Psoas muscle (tissue), 7 donors: ENCODE measurements at regions not wholly inside any gene's neighbourhood (a gene's known extent, or its start where the extent isn't known, plus 50 kb on each side); places are given as distances from the start of the nearest gene placed in this dataset.

Experiments
- ATAC-seq, 4 donors: fragments of 200-7000 bp; cut with Tn5 transposase; one replicate each; pipeline ENCODE4 v1.9.1; 2020; ENCODE audit warnings: moderate library complexity in 3 of 4, mild to moderate bottlenecking in 2 of 4
- DNase-seq, 2 donors: peaks; one replicate each; pipeline ENCODE4 v3.0.0-alpha.2; 2020
- H3K27ac ChIP-seq: fragments of 200-600 bp; one replicate; pipeline ENCODE4 v1.8.0; 2022
- H3K27me3 ChIP-seq, 3 donors: fragments of 200-600 bp in 1 of 3; one replicate each; pipeline versions ENCODE4 v1.6.1 to v1.8.0; 2013 to 2022; ENCODE audit warnings: low read length in 2 of 3, mild to moderate bottlenecking in 2 of 3, moderate library complexity in 1 of 3; ENCODE audit not compliant: insufficient read depth in 3 of 3
- H3K36me3 ChIP-seq, 2 donors: fragments of 200-600 bp in 1 of 2; one replicate each; pipeline versions ENCODE4 v1.6.1 to v1.8.0; 2013 to 2022; ENCODE audit warnings: low read depth in 1 of 2, mild to moderate bottlenecking in 1 of 2, moderate library complexity in 1 of 2; ENCODE audit not compliant: insufficient read depth in 1 of 2
- H3K4me1 ChIP-seq: fragments of 200-600 bp; one replicate; pipeline ENCODE4 v1.8.0; 2022
- H3K4me3 ChIP-seq: fragments of 200-600 bp; one replicate; pipeline ENCODE4 v1.8.0; 2022; ENCODE audit warnings: mild to moderate bottlenecking
- H3K9me3 ChIP-seq: fragments of 200-600 bp; one replicate; pipeline ENCODE4 v1.8.0; 2022
- CTCF ChIP-seq: fragments of 200-600 bp; IDR thresholded peaks from one replicate; pipeline ENCODE4 v1.8.0; 2022; ENCODE audit warnings: antibody characterized with exemption
- WGBS, 3 donors: extraction: QIAGEN DNeasy Blood & Tissue Kit; methylation state at CpG; one replicate each; pipeline versions ENCODE4 v1.1.6 to v1.1.7; 2013; 5-methylcytosine and 5-hydroxymethylcytosine counted together
- intact Hi-C, 2 donors: fragments of 100-400 bp; cut with DNase I; formaldehyde crosslinking; loops; one replicate each; pipeline versions ENCODE4 v1.11.0 to v1.14.2; 2022
- donor health status: healthy with polysubstance abuse.
- donor health status: DM: no; HTN: no; CAD: no; lungs with moderate emphysema.
- donor health status: Bipolar disorder and iron deficiency.
- donor health status: healthy.
- donor health status: DM: yes; HTN: yes; CAD: no.
- donor health status: DM: no; HTN: no; CAD: no.
- donor health status: DM: yes; HTN: yes; CAD: no.

- intact Hi-C loops = no loop called here
- Histone ChIP-seq H3K4me1 (no peaks in the 10 kb centered on the region), H3K4me3 (no peak overlapping the region), H3K9me3 (no peaks in the 10 kb centered on the region), H3K27me3 (no peaks in the 10 kb centered on the region), H3K36me3 (no peaks in the 10 kb centered on the region), H3K27ac (no peak overlapping the region)
- TF ChIP-seq CTCF = no peak
- no peak for DNase-seq
- ATAC-seq = no peak
- WGBS, 3 donors = 96 to 97% (median 96%) methylated on average over 3 of the region's 3 CpGs
Observed at GRCh38 chr10:30793093-30793492, 163.5 kb upstream of the LYZL2 start.

- Histone ChIP-seq H3K9me3 (no peaks in the 10 kb centered on the region), H3K27ac (no peak overlapping the region), H3K27me3 (no peaks in the 10 kb centered on the region), H3K36me3 (no peaks in the 10 kb centered on the region), H3K4me3 (no peak overlapping the region), H3K4me1 (no peaks in the 10 kb centered on the region)
- no peak for TF ChIP-seq CTCF
- DNase-seq (no peak), ATAC-seq (no peak)
- intact Hi-C loops = no loop called here
- WGBS, 3 donors = 81 to 85% (median 85%) methylated on average over 2 of the region's 2 CpGs
Observed at GRCh38 chr10:30792025-30792424, 162.5 kb upstream of the LYZL2 start.

- DNase-seq (no peak), ATAC-seq (no peak)
- Histone ChIP-seq H3K27me3 (no peaks in the 10 kb centered on the region), H3K36me3 (no peaks in the 10 kb centered on the region), H3K9me3 (no peaks in the 10 kb centered on the region), H3K4me3 (no peak overlapping the region), H3K4me1 (no peaks in the 10 kb centered on the region), H3K27ac (no peak overlapping the region)
- no peak for TF ChIP-seq CTCF
- intact Hi-C loops = no loop called here
- WGBS, 3 donors = 73 to 80% (median 75%) methylated on average over 5 of the region's 5 CpGs
Observed at GRCh38 chr10:30791197-30791611, 161.7 kb upstream of the LYZL2 start.

- intact Hi-C loops = loop anchor here (10.0 kb wide), 6 partner anchors 245 to 1015 kb away; partner anchors contain the start of genes ZEB1 (in 1 of the 2) and ZNF438 (in 1 of the 2)
- Histone ChIP-seq H3K27ac (no peak overlapping the region), H3K4me3 (no peak overlapping the region), H3K36me3 (no peaks in the 10 kb centered on the region), H3K27me3 (no peaks in the 10 kb centered on the region), H3K4me1 (peaks cover 7% of the 10 kb centered on the region), H3K9me3 (no peaks in the 10 kb centered on the region)
- no peak for TF ChIP-seq CTCF
- no peak for DNase-seq
- 95 to 97% (median 97%) methylated on average over 8 of the region's 10 CpGs for WGBS, 3 donors
- ATAC-seq = no peak
Observed at GRCh38 chr10:30789806-30790205, 160.3 kb upstream of the LYZL2 start.

- Histone ChIP-seq H3K4me1 (peaks cover 11% of the 10 kb centered on the region), H3K4me3 (no peak overlapping the region), H3K27me3 (no peaks in the 10 kb centered on the region), H3K9me3 (no peaks in the 10 kb centered on the region), H3K36me3 (no peaks in the 10 kb centered on the region), H3K27ac (no peak overlapping the region)
- ATAC-seq = no peak
- TF ChIP-seq CTCF = no peak
- intact Hi-C loops = loop anchor here (10.0 kb wide), 6 partner anchors 246 to 1016 kb away; partner anchors contain the start of genes ZEB1 (in 1 of the 2) and ZNF438 (in 1 of the 2)
- 58 to 71% (median 62%) methylated on average over 3 of the region's 3 CpGs for WGBS, 3 donors
- DNase-seq = no peak
Observed at GRCh38 chr10:30788307-30788706, 158.8 kb upstream of the LYZL2 start.
